GM19035 (cell line): ENCODE measurements at regions not wholly inside any gene's neighbourhood (a gene's known extent, or its start where the extent isn't known, plus 50 kb on each side); places are given as distances from the start of the nearest gene placed in this dataset.
"Not testable (repeated sequence)": the region's sequence is repeated elsewhere in the genome, so short reads cannot be mapped to it uniquely, and the experiment has no call there.

ENCODE experiments used
- ATAC-seq: cut with Tn5 transposase; IDR thresholded peaks from one replicate; pipeline ENCODE4 v1.9.1; 2021; ENCODE audit not compliant: unreplicated experiment

DNA sequence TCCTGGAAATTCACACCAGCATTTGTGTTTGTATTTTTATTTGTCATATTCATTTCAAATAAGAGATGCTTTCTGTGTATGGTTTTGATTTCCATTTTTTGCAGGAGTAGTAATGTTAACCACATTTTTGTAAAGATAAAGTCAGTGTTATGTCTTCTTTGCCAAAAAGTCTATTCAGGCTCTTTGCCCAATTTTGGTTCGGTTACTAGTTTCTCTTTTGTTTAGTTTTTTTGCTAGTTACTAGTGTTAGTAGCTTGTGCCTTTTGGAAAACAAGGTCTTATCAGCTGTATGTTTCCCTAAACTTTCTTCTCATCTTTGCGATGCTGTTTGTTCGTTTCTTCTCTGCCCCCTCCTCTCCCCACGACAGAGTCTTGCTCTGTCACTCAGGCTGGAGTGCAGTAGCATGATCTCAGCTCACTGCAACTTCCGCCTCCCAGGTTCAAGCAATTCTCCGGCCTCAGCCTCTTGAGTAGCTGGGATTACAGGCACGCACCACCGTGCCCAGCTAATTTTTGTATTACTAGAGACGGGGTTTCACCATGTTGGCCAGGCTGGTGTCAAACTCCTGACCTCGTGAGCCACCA, 112.3 kb upstream of the GRK3 start:
- ATAC-seq, result no peak

DNA sequence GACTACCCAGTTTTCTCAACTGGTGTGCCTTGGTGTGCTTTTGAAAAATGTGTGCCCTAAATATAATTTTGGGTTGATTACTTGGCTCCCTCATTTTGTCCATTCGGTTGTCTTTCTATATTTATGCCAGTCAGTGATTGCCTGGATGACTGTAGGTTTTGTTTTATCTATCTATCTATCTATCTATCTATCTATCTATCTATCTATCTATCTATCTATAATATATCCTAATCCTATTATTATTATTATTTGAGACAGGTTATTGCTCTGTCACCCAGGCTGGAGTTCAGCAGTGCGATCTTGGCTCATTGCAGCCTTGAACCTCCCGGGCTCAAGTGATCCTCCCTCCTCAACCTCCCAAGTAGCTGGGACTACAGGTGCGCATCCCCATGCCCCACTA, 111.4 kb upstream of the GRK3 start:
- ATAC-seq, result no peak

DNA sequence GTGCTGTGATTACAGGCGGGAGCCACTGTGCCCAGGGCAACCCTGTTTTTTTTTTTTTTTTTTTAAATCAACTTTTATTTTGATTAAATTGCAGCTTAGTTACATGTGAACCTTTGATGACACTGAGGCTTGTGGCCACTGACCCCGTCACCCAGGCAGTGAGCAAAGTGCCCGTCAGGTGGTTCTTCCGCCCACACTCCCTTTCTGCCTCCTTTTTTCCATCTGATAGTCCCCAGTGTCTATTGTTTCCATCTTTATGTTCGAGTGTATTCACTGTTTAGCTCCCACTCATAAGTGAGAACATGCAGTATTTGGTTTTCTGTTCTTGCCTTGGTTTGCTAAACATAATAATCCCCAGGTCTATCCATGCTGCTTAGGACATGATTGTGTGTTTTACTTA, 110.9 kb upstream of the GRK3 start:
- ATAC-seq, result no peak

DNA sequence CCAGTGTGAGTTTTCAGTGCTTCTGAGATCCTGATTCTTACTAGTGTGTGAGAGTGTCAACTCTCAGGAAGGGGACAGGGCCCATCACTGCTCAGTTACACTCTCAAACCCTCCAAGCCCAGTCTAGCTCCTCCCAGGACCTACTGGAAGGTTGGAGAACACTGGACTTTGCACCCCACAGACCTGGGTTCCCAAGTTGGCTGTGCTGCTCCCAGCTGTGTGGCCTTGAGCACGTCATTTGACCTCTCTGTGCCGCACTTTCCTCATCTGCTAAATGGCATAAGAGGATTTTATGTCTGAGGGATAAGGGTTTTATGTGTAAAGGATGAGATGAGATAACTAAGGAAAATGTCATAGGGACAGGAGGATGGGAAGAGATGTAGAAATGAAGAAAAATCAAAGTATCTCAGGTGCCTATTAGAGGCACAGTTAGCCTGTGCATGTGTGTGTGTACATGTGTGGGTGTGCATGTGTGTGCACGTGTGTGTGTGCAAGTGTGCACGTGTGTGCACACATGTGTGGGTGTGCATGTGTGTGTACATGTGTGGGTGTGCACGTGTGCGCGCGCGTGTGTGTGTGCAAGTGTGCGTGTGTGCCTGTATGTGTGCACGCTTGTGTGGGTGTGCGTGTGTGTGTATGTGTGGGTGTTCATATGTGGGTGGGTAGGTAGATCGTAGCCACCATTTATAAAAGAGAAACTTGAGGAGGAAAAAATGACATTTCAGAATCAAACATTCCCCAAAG, 108.0 kb upstream of the GRK3 start:
- not testable (repeated sequence) for ATAC-seq

DNA sequence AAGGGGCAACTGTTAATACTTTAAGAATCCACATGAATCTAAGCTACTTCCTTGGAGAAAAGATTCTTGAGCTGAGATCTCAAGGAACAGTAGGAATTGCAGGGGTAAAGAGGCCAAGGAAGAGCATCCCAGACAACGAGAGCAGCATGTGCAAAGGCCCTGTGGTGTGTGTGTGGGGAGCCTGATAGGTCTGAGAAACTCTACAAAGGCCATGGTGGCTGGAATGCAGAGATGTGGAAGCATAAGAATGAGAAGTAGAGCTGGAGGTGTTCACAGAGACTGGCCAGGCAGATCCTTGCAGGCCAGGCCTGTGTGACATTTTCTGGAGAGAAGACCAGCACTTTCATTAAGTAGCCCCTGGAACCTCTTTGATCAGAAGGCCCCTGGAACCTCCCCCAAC, 105.8 kb upstream of the GRK3 start:
- ATAC-seq, result not testable (repeated sequence)

DNA sequence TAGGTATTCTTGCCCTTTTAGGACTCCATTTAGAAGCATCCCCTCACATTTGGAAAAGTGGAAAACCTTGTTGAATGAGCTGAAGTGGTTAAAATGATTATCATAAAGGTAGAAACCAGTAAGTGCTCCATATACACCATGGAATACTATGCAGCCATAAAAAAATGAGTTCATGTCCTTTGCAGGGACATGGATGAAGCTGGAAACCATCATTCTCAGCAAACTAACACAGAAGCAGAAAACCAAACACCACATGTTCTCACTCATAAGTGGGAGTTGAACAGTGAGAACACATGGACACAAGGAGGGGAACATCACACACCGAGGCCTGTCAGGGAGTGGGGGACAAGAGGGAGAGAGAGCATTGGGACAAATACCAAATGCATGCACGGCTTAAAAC, 103.8 kb upstream of the GRK3 start:
- not testable (repeated sequence) for ATAC-seq

DNA sequence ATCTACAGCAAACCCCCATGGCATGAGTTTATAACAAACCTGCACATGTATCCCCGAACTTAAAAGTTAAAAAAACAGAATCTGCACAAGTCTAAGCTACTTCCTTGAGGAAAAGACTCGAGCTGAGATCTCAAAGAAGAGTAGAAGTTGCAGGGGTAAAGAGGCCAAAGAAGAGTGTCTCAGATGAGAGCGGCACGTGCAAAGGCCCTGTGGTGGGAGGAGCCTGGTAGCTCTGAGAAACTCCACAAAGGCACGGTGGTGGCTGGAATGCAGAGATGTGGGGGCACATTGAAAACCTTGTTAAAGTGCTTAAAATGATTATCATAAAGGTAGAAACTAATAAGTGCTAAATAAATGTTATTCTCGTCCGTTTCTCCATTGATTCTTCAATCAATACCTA, 103.2 kb upstream of the GRK3 start:
- ATAC-seq, result no peak

DNA sequence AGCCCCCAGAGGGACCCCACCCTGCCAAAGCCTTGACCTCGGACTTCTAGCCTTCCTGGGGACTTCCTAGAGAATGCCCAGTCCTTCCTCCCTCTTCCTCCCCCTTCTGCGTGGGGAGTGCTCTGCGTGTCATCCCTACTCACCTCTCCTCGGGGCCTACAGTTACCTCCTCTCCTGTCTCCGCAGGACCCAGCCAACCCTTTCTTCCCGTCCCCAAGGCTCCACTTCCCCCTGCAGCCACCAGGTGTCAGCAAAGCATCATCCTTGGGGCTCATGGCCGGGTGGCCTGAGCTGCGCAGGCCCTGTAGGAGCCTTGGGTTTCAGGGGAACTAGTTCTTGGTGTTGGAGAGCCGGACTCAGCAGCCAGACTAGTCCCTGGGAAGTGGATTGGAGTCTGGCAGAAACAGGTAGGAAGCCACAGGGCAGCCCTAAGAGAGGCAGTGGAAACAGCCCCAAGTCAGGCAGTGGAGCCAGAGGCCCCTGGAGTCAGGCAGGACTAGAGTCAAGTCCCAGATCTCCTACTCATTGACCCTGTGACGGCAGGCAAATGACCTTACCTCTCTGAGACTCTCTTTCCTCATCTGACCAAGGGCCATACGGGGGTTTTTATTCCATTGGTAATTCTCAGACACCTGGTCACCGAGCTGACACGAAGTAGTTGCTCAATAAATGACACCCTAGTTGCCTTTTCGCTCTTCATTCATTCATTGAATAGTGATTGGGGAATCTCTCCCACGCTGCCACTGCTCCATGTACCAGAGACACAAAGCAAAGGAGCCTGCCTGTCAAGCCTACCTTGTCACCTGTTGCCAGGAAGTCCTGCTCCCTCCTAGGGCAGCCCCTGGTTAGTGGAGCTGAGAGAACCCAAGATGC, 101.8 kb upstream of the GRK3 start:
- not testable (repeated sequence) for ATAC-seq

DNA sequence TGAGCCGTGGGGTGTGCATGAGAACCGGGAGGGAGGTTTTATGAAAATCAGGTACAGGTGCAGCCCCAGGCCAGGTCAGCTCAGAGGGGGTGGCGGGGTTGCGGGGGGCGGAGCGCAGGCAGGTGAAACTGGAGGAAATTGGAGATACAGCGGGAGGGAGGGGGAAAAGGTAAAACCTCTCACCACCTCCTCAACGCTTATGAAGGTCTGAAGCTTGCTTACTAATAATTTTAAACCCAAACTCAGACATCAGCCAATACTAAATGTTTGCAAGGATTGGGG, 101.2 kb upstream of the GRK3 start:
- not testable (repeated sequence) for ATAC-seq

DNA sequence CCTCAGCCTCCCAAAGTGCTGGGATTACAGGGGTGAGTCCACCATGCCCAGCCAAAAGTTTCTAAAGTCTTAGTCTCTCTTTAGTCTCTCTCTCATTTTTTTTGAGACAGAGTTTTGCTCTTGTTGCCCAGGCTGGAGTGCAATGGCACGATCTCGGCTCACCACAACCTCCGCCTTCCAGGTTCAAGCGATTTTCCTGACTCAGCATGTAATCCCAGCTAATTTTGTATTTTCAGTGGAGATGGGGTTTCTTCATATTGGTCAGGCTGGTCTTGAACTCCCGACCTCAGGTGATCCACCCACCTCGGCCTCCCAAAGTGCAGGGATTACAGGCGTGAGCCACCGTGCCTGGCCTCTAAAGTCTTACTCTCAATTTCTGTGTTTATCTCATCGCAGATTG, 100.1 kb upstream of the GRK3 start:
- ATAC-seq, result not testable (repeated sequence)

DNA sequence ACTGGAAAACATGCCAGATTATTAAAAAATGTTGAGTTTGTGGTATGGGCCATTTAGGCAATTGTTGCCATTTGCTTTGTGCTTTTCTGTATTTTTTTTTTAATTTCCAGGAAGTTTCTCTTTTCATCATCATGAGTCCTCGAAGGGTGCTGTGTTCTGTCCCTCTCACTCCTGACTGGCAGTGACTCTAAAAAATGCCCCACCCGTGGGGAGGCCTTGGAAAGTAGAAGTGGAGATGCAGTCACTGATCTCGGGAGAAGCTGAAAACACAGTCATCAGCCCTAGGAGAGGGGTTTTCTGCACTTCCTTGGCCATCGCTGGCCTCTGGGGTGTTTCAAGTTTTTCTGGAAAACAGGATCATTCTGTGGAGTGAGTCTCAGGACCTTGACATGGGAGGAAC, 98.5 kb upstream of the GRK3 start:
- ATAC-seq, result no peak

DNA sequence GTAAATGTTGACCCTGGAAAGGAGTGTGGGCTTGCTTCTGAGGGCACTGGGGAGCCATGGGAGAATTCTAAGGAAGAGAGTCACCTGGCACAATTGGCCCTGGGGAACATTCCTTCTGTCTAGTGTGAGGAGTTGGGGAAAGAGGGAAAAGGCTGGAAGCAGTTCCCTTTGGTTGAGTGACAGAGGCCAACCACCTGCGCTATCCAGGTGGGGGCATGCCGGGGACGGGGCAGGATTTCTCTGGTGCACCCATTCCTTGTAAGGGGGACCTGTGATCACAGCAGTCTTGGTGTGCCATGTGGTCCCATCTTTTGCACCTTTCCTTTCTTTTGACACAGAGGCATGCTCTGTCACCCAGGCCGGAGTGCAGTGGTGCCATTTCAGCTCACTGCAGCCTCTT, 92.1 kb upstream of the GRK3 start:
- no peak for ATAC-seq

DNA sequence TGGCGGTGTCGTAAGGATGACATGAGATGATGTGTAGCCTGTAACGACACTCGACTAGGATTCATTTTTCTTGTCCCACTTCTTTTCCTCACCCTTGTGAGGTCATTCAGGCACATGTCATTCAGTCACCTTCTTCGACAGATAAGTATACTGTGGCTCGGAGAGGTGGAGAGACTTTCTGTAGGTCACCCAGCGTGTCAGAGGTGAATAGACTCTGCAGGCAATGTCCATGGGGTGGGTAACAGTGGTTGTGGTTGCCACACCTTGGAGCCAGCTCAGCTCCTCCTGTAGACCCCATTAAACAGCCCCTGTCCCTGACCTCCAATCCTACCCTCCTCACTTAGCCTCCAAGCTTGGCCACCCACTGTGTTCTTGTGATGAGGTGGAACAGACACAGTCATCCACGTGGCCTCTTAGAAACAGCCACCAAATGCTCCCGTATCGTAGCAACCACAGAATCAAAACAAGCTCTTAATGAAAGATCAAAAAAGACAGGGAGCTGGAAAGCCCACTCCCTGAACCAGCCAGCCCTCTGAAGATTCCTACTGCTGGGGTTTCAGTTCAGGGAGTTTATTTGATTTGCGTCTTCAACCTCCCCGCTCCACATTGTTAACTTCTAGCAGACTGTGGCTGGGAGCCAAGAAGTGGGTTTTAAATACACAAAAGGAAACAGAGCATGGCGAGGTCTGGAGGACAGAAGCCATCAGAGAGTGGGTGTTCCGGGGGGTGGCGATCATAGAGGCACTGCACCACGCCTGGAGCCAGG, 89.0 kb upstream of the GRK3 start:
- ATAC-seq, result no peak

DNA sequence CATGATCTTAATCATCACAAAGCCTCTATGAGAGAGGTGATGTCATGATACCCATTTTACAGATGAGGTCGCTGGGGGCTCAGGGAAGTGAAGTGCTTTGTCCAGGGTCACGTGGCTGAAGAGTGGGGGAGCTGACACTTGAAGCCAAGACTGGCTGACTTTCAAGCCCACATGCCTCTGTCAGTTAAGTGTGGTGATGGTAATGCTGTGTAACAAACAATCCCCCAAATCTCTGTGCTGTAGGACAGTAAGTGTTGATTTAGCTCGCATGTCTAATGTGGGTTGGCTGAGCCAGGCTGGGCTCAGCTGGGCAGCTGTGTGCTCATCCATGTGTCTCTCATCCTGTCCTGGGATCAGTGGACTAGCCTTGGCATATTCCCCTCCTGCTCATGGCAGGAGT, 87.1 kb upstream of the GRK3 start:
- ATAC-seq, result no peak

DNA sequence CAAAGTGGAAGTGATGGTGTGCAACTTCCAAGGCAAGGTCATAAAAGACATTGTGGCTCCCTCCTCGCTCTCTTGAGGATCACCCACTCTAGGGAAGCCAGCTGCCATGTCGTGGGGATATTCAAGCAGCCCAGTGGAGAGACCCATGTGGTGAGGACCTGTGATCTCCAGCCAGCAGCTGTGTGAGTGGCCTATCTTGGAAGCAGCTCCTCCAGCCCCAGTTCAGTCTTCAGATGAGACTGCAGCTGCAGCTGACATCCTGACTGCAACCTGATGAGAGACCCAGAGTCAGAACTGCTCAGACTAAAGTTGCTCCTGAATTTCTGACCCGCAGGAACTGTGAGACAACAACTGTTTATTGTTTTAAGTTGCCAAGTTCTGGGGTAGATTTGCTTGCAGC, 86.4 kb upstream of the GRK3 start:
- ATAC-seq, result no peak

DNA sequence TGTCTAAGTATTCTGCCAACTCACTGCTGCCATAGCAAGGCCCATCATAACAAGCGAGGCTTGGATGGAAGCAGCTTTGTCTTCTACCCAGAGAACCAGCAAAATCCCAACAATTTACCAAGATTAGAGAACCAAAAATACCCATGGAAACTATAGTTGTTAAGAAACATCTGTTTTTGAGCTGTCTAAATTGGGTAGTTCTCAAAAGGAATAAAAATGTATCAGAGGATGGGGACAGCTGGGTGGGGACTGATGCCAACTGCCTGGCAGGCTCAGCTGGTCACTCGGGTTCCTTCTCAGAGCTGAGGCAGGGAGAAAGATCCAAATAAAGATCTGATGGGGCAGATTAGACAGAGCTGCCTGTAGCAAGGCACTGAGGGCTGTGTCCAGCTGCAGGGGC, 85.9 kb upstream of the GRK3 start:
- ATAC-seq, result no peak

DNA sequence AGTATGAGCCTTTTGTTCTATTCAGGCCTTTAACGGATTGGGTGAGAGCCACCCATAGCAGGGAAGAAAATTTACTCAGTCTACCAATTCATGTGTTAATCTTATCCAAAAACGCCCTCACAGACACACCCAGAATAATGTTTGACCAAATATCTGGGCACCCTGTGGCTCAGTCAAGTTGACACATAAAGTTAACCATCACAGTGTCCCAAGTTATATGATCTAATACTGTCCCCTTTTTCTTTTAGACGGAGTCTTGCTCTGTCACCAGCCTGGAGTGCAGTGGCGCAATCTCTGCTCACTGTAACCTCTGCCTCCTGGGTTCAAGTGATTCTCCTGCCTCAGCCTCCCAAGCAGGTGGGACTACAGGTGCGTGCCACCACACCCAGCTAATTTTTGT, 83.6 kb upstream of the GRK3 start:
- ATAC-seq, result not testable (repeated sequence)

DNA sequence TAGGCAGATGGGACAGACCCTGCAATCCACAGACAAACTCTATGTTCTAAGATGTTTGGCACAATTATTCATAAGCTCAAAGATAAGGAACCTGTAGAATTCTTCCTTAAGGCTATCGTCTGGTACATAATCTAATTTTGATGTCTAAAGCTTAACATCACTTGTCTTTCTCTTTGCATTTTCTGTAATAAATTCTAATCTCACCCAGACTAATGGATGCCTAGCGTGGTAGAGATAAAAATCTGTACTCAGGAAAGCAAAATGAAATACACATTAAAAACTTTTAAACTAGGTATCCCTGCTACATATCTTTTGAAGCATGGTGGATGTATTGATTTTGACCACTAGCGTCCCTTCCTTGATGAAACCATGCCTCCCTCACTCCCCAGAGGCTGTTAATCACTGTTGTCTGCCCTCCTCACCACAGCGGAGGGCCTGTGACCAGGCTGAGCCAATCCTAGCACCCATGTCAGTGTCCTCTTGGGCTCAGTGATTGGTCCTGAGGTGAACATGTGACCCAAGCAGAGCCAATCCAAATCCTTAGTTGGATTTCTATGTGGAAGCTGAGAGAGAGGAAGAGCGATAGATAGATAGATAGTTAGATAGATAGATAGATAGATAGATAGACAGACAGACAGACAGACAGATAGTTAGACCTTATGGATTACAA, 82.2 kb upstream of the GRK3 start:
- no peak for ATAC-seq

DNA sequence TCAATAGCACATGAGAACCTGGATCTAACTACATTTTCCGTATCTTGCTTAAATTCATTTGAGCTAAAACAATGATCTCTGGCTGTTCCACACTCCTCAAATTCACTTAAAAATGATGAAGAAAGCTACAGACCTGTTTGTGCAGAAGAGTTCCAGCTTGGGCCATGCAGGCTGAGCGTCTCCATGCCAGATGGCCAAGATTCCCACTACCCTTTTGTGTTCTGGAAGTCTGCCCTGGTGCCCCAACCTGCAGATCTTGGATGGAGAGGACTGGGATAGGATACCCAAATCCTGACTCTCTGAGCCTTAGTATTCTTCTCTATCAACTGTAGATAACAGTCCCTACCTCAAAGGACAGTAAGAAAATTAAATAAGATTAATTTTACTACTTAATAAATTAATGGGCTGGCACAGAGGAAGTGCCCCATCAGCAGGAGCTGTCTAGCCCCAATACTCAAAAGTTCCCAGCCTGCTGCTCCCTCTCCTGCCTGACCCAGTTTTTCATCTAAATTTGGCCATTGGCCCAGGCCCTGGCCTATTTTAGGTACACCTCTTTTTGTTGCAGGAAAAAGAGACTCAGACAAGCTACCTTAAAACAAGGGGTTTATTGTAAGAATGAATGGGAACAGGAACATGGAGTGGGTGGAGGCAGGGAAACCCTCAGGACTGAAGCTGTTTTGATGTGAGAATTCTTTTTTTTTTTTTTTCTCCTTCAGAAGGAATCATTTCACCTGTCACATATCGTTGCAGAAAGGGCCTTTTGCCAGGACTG, 81.4 kb upstream of the GRK3 start:
- ATAC-seq, result no peak

DNA sequence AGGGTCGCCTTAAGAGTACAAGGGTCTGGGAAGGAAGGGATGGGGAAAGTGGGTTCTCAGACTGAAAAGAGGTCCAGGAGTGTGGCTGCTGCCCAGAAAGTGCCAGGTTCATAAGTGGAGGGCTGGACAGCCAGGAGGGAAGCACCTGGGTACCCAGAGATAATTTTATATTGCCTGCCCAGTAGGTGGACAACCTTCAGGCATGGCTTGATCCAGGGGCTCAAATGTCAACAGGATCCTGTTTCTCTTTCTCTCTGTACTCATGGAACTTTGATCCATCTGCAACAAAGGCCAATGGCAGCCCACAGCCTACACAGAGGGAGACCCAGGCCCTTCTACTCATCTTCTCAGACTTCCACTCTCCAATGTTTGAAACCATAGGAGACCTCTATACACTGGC, 80.5 kb upstream of the GRK3 start:
- ATAC-seq, result no peak
